ENCODE measurements at regions not wholly inside any gene's neighbourhood (a gene's known extent, or its start where the extent isn't known, plus 50 kb on each side); places are given as distances from the start of the nearest gene placed in this dataset.

- no peak for DNase-seq (ENCODE audit: low spot score)
Observed at GRCh38 chr2:6665093-6666045, 200.3 kb downstream of the CMPK2 start.

DNA sequence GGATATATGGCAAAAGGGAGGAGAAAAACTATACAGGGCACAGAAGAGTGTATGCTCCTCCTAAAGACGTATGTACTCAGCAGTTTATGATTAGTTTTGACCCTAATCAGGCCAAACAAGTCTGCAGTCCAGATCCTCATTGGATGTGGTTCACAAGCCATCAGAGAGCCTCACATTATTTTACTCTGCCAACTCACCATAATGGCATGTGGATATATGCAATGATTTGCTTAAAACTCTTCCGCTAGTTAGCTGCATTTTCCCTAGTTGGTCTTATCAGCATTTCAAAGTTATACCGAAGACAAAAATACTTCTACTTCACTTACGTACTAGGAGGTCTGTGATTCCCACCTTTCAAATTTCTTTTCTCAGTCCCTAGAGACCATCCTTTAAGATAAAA, 198.4 kb downstream of the CMPK2 start:
- no peak for DNase-seq (ENCODE audit: low spot score)

DNA sequence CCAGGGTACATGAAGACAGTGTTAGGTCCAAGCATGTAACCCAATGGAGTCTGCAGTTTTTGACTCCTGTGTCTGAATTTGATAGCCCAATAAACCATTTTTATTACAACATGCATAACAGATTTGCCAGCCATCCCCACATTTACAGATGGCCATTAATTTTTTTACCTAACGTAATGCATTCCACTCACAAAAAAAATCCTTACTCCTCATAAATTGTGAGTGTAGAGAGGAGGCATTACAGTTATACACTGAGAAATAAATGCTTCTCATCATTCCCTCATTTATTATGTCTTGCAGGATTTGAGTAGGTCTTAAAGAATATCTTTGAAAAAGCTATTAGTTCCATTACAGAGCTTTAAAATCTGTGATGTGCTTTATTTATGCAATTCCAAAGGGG, 193.8 kb downstream of the CMPK2 start:
- no peak for DNase-seq (ENCODE audit: low spot score)

DNA sequence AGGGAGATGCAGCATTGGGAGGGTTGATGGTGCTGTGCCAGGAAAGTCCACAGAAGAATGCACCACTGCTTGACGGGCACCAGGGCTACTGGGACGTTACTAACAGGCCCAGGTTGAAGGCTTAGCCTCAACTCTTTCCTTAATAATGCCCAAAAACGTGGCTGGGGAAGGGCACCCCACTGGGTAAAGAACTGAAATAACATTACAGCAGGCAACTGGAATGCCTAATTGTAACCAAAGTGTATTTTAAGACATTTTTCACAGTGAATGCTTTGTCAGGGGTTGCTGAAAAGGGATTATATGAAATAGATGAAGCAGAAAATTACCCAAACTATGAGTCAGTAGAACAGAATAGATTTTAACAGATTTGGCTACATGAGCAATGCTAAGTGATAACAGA, 191.3 kb downstream of the CMPK2 start:
- no peak for DNase-seq (ENCODE audit: low spot score)

DNA sequence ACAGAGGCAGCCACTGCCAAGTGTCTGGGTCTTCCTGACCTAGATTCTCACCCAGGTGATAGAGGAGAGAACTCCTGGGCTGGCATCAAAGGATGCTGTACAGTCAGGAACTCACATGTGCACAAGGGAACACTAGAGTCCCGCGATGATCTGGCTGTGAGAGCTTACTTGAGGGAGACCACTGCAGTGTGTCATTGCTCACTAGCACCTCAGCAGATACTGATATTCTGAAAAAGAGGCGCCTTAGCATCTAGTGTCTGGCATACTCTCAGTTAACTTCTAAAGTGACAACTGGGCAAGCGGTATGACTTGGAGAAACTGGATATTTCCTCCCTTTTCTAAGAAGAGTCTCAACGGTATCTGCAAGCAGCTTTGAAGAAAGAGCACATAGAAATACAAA, 189.9 kb downstream of the CMPK2 start:
- DNase-seq (ENCODE audit: low spot score): no peak

- no peak for DNase-seq (ENCODE audit: low spot score)
Observed at GRCh38 chr2:6676241-6676640, 189.5 kb downstream of the CMPK2 start.

DNA sequence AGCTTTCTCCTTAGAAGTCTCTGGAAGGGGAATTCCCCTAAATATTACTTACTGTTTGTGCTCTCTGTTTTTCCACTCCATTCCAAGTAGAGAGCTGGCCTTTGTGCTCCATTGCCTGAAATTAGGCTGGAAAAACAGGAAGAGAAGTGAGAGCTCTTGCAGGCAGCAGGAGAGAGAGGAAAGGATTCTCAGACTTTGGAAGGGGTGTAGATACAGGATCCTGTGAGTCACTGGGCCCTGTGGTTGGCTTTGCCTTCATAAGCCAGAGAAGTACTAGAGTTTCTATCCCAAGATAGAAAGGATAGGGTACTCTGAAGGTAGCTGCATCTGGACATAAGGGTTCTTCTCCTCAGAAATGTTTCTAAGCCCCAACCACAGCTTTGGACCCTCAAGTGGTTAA, 188.9 kb downstream of the CMPK2 start:
- no peak for DNase-seq (ENCODE audit: low spot score)

DNA sequence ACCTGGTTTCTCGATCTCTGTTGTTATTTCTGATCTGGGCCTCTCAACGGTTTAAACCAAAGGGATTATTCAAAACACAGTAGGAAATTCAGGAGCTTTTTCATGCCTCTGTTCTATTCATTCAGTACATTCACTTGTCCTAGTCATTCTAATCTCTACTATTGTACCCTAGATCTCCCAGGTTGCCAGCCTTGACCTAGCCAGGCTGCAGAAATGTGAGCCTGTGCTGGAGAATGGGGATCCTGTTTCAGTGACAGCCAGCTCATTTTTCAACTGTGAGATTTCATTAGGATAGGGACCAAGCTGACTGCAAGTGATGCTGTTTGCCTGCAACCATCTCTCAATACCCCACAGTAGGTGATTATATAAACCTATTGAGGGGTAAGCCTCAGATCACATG, 186.2 kb downstream of the CMPK2 start:
- no peak for DNase-seq (ENCODE audit: low spot score)

GRCh38 chr2:6683516-6683915, 182.2 kb downstream of the CMPK2 start:
- DNase-seq (ENCODE audit: low spot score): no peak

- no peak for DNase-seq (ENCODE audit: low spot score)
Observed at GRCh38 chr2:6685447-6685846, 180.3 kb downstream of the CMPK2 start.

- DNase-seq (ENCODE audit: low spot score): no peak
Observed at GRCh38 chr2:6692056-6692455, 173.7 kb downstream of the CMPK2 start.

DNA sequence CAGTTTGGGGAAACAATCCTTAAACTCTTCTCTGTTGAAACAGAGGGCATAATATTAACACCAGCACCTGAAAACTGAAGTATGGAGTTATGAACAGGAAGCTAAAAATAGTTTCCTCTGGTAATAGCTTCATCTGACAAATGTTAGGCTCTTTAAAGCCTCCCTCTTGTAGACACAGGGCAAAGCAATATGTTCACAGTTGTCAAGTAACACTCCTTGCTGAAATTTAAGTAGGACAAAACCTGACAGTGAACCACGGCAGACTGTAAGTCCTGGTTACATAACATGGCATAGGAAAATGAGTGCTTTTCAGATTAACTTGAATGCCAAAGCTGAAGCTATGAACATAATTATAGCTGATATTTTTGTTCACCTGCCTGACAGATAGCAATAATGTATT, 172.9 kb downstream of the CMPK2 start:
- DNase-seq (ENCODE audit: low spot score): no peak

DNA sequence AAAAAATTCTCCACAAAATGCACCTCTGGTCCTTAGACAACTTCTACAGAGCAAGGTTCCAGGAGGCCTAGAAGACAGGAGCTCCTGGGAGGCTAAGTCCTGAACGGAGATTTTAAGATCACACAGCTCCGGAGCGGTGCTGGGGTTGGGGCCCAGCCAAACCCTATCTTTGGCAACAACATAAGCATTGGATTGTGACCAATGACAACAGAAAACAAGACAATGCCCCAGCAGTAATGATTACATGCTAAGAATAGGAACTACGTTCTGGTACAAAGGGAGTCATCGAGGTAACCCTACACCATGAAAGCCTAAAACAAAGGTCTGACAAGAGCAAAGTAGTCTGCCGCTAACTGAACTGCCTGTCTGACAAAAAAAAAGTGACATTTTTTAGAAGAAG, 171.2 kb downstream of the CMPK2 start:
- DNase-seq (ENCODE audit: low spot score): no peak

DNA sequence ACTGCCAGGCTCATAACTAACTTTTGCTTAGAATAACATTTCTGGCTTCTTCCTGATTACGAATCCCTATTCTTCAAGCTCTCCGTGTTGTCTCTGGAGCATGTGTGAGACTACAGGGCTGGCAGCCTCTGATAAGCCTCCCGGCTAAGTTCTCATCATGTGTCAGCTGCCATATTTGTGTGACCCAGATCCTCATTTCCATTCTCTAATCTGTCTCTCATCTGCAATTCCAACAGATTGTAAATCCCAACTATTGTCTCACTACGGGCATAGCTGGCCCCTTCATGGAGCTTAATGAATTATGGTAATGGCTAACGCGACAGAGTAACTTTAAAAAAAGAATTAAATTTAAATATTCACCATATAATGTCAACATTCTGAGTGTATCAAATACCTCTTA, 165.4 kb downstream of the CMPK2 start:
- no peak for DNase-seq (ENCODE audit: low spot score)

DNA sequence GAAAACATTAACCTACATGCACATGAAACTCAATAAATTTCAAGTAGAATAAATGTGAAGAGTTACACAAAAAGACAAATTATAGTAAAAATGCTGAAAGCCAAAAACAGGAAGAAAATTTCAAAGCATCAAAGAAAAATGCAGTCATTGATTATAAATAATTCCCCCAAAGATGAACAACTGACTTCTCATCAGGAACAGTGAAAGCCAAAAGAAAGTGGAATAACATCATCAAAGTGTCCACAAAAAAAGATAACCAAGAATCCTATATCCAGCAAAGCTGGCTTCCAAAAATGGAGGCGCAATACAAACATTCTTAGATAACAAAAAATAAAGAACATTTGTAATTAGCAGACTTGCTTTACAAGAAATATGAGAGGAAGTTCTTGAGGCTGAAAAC, 161.6 kb downstream of the CMPK2 start:
- DNase-seq (ENCODE audit: low spot score): no peak

DNA sequence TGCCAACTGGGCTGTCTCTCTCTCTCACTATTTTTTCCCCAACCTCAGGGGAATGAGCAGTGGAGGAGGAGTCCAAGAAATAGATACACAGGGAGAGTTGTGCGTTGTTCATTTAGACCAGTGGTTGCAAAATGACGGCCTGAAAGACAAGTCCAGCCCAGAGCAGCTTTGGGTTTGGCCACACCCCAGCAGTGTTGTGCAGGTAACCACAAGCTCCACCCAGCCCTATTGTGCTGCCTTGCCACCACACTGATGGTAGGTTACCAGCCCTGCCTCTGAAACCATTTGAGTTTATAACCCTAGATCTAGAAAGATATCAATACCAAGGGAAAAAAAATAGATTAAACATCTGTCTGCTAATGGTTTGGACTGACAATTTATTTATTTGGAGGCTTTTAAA, 144.3 kb downstream of the CMPK2 start:
- no peak for DNase-seq (ENCODE audit: low spot score)

DNA sequence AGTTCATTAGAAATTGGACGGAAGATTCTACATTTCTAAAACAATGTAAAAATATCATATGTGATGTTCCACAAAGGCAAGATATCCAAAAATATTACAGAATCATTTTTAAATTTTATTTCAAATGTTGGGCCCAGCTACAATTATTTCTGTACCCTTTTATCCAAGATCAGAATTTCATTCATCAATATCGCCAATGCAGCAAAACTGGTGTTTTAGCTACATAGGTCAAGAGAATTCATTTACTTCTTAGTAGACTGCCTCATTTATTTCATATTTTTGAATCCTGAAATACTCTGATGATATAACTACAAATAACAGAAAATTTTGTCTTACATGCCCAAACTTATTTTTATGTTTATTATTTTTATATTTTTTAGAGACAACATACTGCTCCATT, 143.1 kb downstream of the CMPK2 start:
- DNase-seq (ENCODE audit: low spot score): no peak

- no peak for DNase-seq (ENCODE audit: low spot score)
Observed at GRCh38 chr2:6723865-6724604, 141.7 kb downstream of the CMPK2 start.

- DNase-seq (ENCODE audit: low spot score): no peak
Observed at GRCh38 chr2:6724605-6725140, 141.0 kb downstream of the CMPK2 start.

DNA sequence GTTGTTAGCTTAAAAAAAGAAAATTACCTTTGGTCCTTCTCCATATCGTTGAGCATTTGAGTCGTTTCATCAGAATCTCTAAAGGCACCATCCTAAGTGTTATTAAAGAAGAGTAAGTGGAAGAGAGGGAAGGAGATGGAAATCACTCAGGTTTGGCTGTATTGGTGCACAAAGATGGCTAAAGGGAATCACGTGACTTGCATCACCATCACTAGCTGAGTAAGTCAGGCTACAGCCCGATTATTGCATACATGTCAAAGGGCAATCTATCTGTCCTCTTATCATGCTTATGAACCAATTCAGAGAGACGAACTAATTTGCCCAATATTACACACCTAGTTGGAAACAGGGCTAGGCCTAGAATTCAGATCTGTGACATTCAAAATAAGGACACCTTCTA, 137.6 kb downstream of the CMPK2 start:
- no peak for DNase-seq (ENCODE audit: low spot score)

DNA sequence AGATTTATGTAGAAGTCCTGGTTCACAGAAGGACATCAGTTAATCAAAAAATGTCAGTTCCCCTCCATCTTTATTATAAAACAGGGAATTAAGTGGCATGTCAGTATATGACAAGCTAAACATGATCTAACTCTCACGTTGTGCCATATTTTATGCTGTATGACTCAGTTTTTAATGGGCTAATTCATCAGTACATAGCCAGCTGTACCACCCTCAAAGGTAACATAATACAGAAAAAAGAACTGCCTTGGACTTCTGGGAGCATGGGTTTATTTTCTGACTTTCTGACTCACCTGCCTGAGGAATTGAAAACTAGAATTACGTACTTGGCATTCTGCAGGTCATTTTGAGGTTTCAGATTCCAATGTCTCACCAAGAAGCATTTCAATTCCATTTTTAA, 135.7 kb downstream of the CMPK2 start:
- no peak for DNase-seq (ENCODE audit: low spot score)

GRCh38 chr2:6730649-6731532, 134.8 kb downstream of the CMPK2 start:
- DNase-seq (ENCODE audit: low spot score): no peak

All from kidney capillary endothelial cell (primary cell).